Left renal cortex interstitium (tissue), 4 donors: ENCODE measurements at regions not wholly inside any gene's neighbourhood (a gene's known extent, or its start where the extent isn't known, plus 50 kb on each side); places are given as distances from the start of the nearest gene placed in this dataset.

ENCODE experiments used
- DNase-seq, 4 donors: peaks; one replicate each; pipeline ENCODE4 v3.0.0-alpha.2; 2013; ENCODE audit warnings: low read depth in 4 of 4, low spot score in 2 of 4, missing footprints in 1 of 4

DNA sequence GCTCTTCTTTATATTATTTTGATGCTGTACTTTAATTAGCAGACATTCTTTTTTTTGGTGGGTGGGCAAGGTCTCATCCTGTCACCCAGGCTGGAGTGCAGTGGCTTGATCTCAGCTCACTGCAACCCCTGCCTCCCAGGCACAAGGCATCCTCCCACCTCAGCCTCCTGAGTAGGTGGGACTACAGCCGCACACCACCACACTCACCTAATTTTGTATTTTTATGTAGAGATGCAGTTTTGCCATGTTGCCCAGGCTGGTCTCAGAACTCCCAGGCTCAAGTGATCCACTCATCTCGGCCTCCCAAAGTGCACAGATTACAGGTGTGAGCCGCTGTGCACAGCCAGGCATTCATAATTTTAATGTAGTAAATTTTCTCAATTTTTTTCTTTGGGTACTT, 608.1 kb downstream of the ZNF385D start:
- DNase-seq: no peak

DNA sequence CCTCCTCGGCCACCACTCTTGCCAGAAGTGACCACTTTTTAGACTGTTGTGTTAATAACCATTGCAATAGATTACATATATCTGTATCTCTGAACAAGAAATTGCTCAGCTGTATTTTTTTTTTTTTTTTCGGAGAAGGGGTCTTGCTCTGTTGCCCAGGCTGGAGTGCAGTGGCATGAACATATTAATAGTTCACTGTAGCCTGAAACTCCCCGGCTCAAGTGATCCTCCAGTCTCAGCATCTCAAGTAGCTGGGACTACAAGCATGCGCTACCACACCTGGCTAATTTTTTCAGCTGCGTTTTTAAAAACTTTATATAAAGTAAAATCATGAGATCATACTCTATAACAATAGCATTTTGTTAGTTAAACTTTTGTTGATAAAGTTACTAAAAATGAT, 609.0 kb downstream of the ZNF385D start:
- DNase-seq: no peak

DNA sequence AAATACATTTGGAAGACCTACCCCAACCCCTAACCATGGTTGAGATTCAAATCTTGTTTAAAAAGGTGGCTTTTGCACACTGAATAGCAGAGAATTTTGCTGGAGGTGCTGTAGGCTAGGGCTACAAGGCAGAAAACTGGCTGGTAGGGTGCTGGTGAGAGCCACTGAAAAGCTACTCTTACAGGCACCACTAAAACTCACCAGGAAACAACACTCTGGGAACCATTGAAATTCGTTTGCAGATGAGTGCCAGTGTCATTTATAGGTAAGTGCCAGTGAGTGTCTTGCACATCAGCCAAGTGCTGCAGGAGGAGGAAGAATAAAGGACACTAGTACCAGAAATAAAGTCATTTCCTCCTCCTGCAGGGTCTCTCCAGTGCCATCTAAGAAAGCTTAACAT, 610.2 kb downstream of the ZNF385D start:
- DNase-seq: no peak

DNA sequence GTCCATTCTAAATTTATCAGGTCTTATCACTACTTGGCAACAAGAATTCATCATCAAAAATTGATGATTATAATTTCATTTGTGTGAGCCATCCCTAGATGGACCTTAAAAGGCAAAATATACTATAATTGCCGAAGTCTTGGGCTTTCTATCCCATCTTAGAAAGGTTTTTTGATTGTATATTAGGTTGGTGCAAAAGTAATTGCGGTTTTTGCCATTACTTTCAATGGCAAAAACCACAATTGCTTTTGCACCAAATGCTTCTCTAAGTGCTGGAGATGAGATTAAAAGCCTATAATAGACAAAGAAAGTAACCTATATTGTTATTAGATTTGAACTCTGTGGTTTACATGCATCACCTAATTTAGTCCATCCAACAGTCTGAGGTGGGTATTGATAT, 612.9 kb downstream of the ZNF385D start:
- no peak for DNase-seq

DNA sequence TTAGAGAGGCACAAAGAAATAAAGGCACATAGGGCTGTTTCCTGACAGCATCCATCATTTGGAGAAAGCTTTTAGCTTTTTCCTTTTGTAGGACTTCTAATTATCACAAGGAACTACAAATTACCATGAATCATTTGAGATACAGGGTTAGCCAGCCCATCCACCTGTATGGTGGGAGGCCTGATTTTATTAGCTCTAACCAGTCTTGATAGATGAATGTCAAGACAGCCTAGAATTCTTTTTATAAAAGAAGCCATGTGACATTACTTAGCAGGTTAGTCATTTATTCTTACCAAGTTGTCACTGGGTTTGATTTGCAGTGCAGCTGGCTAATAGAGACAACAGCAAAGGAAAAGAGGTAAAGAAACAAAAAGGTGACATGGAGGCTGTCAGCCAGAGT, 618.1 kb downstream of the ZNF385D start:
- no peak for DNase-seq

DNA sequence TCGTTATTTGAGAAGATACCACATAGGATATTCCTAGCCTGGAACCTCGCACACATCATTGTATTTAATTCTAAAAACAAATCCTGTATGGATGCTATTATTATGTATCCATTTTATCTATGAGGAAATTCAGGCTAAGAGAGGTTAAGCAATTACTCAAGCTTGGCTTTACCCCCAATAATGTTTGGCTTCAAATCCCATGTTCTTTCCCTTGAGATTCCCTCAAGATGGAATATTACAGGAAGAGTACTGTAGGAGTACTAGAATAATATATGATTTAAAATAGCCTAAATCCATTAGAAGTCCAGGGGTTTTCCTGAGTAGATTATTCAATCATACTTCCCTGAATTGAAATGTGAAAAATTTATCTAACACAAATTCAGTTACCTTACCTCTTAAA, 630.2 kb downstream of the ZNF385D start:
- DNase-seq: no peak

DNA sequence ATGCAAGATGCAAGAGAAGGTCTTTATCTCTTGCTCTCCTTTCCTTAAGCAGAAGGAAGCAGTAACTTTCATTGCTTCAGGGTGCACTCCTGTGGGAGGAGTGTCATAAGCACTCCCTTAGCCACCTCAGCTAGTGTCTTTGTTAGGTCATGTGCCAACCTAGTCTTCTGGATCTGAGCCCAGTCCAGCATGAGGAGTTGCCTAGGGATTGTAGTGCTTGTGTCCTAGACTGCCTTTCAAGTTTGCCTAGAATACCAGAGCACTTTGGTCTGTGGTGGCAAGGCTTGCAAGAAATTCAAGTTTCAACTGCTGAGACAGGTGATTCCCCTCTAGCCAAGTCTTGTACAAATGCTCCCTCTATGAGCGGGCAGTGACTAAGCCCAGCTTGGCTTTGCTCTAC, 633.6 kb downstream of the ZNF385D start:
- no peak for DNase-seq

DNA sequence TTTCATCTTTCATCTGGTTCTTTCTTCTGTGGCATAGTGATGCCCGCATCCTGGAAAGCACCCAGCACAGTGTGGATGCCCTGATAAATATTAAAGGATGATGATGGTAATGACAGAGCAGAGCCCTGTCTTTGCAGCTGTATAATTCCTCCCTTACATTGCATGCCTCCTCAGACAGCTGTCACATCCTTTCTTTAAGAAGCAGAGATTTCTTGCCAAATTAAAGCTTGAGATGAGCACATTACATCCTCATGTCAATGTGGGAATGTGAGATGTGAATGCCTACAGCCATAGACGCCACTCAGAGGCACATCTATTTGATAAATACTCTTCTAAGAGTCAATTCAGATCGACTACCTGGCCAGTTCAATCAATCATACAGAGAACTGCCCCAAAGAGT, 642.0 kb downstream of the ZNF385D start:
- DNase-seq: no peak

DNA sequence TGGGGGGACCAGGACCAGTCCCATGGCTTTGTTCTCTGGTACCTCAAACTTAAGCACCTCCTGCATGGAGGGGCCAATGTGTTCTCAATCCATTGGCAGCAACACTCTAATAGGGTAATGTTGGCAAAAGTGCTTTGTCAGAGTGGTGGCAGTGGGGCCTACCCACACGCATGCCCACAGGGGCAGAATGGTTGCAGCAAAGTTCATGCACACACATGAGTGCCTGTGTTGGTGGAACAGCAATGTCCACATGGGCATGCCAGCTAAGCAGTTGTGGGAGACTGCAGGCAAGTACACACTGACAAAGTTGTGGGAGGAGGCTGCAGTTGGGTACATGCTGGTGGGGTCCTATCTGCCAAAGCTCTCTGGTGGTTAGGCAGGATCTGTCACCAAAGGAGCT, 645.2 kb downstream of the ZNF385D start:
- no peak for DNase-seq

DNA sequence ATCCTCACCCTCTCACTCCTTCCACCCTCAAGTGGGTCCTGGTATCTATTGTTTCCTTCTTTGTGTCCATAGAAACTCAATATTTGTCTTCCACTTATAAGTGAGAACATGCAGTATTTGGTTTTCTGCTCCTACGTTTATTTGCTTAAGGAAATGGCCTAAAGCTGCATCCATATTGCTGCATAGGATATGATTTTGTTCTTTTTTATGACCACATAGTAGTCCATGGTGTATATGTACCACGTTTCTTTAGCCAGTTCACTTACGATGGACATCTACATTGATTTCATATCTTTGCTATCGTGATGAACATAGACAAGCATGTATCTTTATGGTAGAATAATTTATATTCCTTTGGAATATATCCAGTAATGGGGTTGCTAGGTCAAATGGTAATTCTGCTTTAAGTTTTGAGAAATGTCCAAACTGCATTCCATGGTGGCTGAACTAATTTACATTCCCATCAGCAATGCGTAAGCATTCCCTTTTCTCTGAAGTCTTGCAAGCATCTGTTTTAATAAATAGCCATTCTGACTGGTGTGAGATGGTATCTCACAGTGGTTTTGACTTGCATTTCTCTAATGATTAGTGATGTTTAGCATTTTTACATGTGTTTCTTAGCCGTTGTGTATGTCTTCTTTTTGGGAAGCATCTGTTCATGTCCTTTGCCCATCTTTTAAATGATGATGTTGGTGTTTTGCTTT, 650.2 kb downstream of the ZNF385D start:
- no peak for DNase-seq

DNA sequence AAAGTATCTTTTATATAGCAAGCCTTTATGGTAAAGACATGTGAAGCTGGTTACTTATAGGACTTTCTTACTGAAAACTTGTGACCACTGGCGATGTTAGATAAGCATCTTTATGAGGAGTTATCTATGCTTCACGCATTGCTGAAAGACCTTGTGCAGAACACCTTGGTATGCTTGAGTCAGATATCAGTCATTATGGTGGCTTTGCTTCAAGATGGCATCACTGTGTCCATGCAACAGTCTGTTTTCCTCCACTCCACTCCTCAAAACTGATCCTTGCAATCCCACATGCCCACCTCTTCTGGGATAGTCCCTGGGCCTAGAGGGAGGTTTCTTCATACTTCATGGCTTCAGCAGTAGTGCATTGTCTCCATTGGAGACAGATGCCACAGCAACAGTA, 656.3 kb downstream of the ZNF385D start:
- DNase-seq: no peak

DNA sequence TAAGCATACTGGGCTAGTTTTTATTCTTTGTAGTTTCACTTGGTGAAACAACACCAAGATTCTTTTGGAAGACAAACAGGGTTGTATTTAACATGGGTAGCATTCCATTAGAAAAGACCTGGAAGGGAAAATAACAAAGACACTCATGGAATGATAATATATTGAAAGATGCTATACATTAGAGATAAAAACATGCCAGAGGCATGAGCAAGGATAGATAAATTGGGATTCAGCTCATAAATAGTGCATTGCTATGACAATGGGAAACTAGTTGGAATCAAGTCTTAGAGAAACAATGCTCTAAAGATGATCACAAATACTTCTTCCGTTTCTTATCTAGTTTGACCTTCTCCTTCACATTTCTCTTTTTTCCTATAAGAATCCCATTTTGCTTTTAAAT, 677.4 kb downstream of the ZNF385D start:
- DNase-seq: no peak

DNA sequence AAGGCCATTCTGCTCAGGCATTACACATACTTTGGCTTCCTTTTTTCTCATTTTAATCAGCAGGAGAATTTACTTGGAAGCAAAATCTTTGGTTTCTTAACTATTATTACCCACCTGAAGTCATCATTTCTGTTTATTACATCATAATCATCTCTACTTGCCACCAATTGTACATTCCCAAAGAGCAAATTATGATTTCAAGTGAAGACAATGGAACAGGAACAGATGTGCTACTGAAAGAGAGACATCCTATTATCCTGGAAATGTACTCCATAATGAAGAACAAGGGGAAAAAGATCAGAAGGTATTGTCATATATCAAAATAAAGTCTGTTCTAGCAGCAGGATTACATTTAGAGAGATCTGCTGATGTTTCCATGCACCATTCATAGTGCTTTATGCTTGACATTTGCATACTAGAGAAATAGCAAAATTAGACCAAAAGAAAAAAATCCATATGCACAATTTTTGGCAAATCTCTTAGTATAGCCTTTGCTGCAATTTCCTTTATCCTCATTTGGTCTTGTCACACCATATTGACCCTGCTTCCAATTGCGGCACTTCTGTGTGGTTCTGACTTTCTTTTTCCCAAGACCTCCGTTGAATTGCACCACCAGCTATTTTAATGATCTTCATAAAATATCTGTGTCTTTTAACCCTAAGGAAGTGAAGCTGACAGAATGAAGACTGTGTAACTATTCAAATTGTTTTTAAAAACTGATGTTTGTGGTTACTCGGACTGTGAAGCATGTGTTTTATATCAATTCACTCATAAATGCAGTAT, 683.8 kb downstream of the ZNF385D start:
- peak in 2 of 4 donors; percentile 9 to 40 for DNase-seq

DNA sequence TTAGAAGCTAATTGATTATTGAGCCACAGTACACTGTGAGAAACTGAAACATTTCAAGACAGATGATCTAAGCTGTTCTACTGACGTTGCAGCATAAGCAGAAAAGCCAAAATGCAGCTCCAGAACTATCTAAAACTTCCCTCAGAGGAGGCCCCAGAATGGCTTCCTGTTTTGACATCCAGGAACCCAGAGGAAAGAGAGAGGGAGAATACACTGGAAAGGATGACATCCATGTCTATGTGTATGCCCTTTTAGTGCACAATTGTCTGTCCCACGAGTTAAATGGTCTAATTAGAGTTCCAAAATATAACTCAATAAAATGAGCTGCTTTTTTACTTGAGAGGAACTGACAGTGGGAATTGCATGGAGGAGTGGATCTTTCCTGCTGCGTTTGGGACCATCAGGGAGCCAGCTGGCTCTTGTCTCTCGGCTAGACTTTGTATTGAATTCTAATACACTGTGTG, 688.1 kb downstream of the ZNF385D start:
- peak in 2 of 4 donors; percentile 9 to 14 for DNase-seq

DNA sequence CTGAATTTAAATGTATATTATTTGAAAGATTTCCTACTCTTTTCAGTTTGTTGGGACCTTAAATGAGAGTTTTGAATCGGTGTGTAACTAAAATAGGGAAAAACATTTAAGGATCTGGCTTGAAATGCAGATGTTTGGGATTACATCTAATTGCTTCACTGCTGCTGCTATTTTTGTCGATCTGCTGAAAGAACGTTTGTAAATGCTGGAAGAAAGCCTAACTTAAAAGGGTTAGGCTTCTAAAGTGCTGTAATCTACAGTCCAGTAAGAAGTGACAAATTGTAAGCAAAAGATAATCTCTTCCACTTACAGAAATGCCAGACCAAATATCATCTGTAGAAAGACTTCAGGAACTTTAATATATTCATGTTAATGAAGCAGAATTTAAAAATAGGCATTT, 691.6 kb downstream of the ZNF385D start:
- no peak for DNase-seq

DNA sequence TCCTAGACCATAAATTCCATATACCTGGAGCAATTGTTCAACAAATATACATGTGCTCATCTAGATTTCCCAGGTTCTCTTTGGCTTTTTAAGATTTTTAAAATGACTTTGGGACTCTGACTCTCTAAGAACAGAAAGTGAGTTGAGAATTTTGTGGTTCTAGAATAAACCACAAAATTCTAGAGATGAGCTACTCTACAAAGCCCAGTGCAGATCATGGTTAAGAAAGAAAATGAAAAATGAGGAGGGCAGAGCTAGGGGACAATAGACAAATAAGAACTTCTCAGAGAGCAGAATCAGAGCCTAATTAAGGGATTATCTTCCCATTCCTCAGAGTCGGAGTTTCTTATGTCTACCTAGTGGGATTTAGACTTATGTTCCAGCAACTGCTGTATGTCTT, 694.7 kb downstream of the ZNF385D start:
- DNase-seq: no peak

DNA sequence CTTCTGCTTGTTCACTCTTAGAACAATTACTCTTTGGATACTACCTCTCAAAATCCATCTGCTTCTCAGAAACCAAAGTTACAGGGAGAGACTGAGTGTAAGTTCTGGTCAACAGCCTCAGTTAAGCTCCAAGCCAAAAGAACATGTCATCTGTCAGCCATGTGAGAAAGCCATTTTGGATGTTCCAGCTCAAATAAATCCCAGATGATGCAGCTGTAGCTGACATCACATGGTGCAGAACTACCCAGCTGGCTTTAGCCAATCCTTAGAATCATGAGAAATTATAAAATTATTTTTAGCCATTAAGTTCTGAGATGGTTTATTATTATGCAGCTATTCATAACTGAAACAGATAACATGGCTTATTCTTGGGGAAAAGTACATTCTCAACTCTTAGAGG, 696.0 kb downstream of the ZNF385D start:
- no peak for DNase-seq

DNA sequence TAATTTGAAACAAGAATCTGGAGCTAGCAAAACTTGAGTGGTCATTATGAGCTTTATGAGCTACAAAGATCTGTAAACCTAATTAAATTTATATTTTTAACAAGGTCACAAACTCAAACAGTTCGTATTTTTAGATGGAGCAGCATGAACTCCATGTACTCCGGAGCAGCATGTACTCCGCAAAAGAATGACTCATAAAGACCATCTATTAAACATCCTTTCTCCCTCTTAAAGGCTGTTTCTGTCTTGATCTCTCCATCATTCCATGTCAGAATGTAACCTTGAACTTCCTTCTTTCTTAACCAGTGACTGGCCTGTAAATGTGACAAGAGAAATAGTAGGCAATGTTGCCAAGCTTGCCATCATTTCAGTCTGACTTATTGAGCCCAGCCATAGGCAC, 696.9 kb downstream of the ZNF385D start:
- no peak for DNase-seq

DNA sequence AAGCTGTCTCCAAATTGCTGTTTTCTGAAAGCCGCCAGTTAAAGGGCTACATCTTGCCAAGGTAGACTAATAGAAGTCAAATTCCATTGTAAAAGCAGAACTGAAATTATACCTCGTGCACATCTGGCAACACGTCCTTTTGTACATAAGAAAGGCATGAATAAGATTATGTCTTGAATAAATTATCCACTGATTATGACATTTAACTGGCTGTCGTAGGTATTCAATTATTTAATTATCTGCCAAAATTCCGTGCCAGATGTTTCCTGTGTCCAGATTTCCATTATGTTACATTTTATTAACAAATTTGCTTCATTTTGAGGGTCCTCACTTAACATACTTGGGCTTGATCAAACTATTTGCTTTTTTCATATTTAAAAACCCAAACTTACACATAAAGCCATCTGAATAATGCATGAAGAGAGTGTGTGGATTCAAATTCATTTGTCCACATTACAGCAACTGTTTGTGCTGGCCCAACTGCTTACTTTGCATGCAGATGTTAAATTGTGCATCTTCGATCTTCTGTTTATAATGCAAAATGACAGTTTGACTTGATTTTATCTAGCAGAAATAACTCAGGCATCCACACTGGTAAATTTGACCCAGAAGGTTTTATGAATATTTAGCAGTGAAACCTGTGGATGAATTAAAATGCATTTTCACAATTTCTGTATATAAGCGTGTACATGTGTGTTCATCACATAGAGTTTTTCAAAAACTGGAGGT, 701.5 kb downstream of the ZNF385D start:
- no peak for DNase-seq

DNA sequence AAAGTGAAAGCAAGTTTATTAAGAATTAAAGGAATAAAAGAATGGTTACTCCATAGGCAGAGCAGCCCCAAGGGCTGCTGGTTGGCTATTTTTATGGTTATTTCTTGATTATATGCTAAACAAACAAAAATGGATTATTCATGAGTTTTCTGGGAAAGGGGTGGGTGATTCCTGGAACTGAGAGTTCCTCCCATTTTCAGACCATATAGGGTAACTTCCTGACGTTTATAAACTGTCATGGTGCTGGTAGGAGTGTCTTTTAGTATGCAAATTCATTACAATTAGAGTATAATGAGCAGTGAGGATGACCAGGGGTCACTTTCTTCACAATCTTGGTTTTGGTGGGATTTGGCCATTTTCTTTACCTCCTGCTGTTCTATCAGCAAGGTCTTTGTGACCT, 707.9 kb downstream of the ZNF385D start:
- DNase-seq: no peak

DNA sequence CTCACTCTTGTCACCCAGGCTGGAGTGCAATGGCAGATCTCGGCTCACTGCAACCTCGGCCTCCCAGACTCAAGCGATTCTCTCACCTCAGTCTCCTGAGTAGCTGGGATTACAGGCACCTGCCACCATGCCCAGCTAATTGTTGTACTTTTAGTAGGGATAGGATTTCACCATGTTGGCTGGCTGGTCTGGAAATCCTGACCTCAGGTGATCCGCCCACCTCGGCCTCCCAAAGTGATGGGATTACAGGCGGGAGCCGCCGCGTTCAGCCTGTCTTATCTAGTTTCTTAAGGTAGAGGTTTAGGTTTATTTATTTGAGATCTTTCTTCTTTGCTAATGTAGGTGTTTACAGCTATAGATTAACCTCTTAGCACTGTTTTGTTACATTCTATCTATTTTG, 708.8 kb downstream of the ZNF385D start:
- no peak for DNase-seq

DNA sequence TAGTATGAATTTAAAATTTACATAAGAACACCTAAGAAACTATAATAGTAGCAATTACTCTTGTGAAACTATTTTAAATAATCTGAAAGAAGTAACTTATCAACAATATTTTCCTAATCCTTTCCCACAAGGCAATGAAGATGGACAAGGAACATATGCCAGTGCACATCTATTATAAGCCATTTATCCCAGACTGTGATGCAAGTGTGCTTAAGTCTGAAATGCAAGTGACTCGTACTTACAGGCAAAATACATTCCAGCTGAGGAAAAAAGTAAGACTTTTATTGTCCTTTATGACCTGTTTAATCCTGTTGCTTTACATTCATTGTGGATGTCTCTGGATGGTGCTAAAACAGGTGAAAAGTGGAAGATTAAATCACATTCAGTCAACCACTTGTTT, 709.4 kb downstream of the ZNF385D start:
- DNase-seq: no peak
